GM12864 (cell line): ENCODE measurements at regions not wholly inside any gene's neighbourhood (a gene's known extent, or its start where the extent isn't known, plus 50 kb on each side); places are given as distances from the start of the nearest gene placed in this dataset.
"Not testable (repeated sequence)": the region's sequence is repeated elsewhere in the genome, so short reads cannot be mapped to it uniquely, and the experiment has no call there.

ENCODE experiments used
- DNase-seq: peaks from one replicate; pipeline ENCODE4 v3.0.0-alpha.2; 2011; ENCODE audit warnings: low read depth
- H3K4me3 ChIP-seq: 2 replicates; pipeline ENCODE4 v1.5.1; 2011; ENCODE audit warnings: mild to moderate bottlenecking, low read depth, low read length, control low read depth
- CTCF ChIP-seq: IDR thresholded peaks from 2 replicates; pipeline ENCODE4 v1.5.1; 2011; ENCODE audit warnings: low read depth, mild to moderate bottlenecking, moderate library complexity, low read length, control low read depth, inconsistent platforms; ENCODE audit errors: missing control alignments

- no peak overlapping the region for H3K4me3 ChIP-seq
- no peak for DNase-seq
- no peak for TF ChIP-seq CTCF
Measured at GRCh38 chr11:106161775-106162634, 84.5 kb downstream of the AASDHPPT start.

GRCh38 chr11:106167085-106167484 lies 89.6 kb downstream of the AASDHPPT start:
- H3K4me3 ChIP-seq, result no peak overlapping the region
- no peak for TF ChIP-seq CTCF
- no peak for DNase-seq

- no peak for TF ChIP-seq CTCF
- H3K4me3 ChIP-seq, result no peak overlapping the region
- DNase-seq, result no peak
Measured at GRCh38 chr11:106172386-106172991, 95.0 kb downstream of the AASDHPPT start.

GRCh38 chr11:106173291-106173690 lies 95.8 kb downstream of the AASDHPPT start:
- DNase-seq, result no peak
- no peak for TF ChIP-seq CTCF
- no peak overlapping the region for H3K4me3 ChIP-seq

- not testable (repeated sequence) for H3K4me3 ChIP-seq, DNase-seq
Measured at GRCh38 chr11:106174003-106174402, 96.5 kb downstream of the AASDHPPT start.

GRCh38 chr11:106176817-106177216 lies 99.4 kb downstream of the AASDHPPT start:
- TF ChIP-seq CTCF, result no peak
- no peak overlapping the region for H3K4me3 ChIP-seq
- DNase-seq, result no peak

GRCh38 chr11:106177311-106177710 lies 99.8 kb downstream of the AASDHPPT start:
- TF ChIP-seq CTCF, result no peak
- no peak overlapping the region for H3K4me3 ChIP-seq
- DNase-seq, result no peak
